PFSK-1 (cell line): ENCODE measurements at regions not wholly inside any gene's neighbourhood (a gene's known extent, or its start where the extent isn't known, plus 50 kb on each side); places are given as distances from the start of the nearest gene placed in this dataset.

Experiments
- FOXP2 ChIP-seq: optimal IDR thresholded peaks from 2 replicates; pipeline ENCODE3; 2011; ENCODE audit warnings: borderline replicate concordance, control low read depth, inconsistent platforms; ENCODE audit not compliant: insufficient read depth; ENCODE audit errors: extremely low read length, extremely low read depth
- POLR2AphosphoS5 ChIP-seq: IDR thresholded peaks from 2 replicates; pipeline ENCODE4 v1.6.1; 2012; ENCODE audit warnings: low read depth, mild to moderate bottlenecking, control low read depth, low read length, moderate library complexity
- SIN3A ChIP-seq: IDR thresholded peaks from 2 replicates; pipeline ENCODE4 v1.6.1; 2012; ENCODE audit warnings: mild to moderate bottlenecking, low read length, moderate library complexity, borderline replicate concordance; ENCODE audit not compliant: insufficient read depth
- TAF1 ChIP-seq: IDR thresholded peaks from 2 replicates; pipeline ENCODE4 v1.6.1; 2012; ENCODE audit warnings: low read length, control low read depth, borderline replicate concordance; ENCODE audit not compliant: insufficient read depth
- TF ChIP-seq, protein P1 (sequence below), 2 experiments: IDR thresholded peaks; 2 replicates each; pipeline versions ENCODE4 v1.6.1 to v1.8.0; 2011 to 2012; ENCODE audit warnings: low read depth in 2 of 2, low read length in 2 of 2, control low read depth in 1 of 2, inconsistent platforms in 1 of 2, mild to moderate bottlenecking in 1 of 2, moderate library complexity in 1 of 2; ENCODE audit not compliant: insufficient read depth in 1 of 2

DNA sequence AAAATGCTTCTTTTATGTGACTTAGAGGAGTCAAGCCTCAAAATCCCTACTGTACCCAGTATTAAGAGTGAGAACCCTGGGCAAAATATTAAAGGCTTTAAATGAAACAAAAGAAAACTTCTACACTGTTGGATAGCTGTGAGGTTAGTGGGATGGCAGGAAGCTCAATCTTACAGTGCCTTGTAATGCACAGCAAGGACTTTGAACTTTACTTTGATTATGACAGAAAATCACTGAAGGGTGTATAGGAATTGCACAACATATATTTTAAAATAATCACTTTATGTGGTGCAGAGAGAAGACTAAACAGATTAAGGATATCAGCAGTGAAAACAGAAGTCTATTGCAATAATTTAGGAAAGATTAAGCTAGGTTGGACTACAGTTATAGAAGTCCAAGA is 1333.4 kb downstream of the ADGRL3 start:
- TF ChIP-seq TAF1 (no peak), FOXP2 (no peak), POLR2AphosphoS5 (no peak), SIN3A (no peak)
- TF ChIP-seq, protein P1, sequence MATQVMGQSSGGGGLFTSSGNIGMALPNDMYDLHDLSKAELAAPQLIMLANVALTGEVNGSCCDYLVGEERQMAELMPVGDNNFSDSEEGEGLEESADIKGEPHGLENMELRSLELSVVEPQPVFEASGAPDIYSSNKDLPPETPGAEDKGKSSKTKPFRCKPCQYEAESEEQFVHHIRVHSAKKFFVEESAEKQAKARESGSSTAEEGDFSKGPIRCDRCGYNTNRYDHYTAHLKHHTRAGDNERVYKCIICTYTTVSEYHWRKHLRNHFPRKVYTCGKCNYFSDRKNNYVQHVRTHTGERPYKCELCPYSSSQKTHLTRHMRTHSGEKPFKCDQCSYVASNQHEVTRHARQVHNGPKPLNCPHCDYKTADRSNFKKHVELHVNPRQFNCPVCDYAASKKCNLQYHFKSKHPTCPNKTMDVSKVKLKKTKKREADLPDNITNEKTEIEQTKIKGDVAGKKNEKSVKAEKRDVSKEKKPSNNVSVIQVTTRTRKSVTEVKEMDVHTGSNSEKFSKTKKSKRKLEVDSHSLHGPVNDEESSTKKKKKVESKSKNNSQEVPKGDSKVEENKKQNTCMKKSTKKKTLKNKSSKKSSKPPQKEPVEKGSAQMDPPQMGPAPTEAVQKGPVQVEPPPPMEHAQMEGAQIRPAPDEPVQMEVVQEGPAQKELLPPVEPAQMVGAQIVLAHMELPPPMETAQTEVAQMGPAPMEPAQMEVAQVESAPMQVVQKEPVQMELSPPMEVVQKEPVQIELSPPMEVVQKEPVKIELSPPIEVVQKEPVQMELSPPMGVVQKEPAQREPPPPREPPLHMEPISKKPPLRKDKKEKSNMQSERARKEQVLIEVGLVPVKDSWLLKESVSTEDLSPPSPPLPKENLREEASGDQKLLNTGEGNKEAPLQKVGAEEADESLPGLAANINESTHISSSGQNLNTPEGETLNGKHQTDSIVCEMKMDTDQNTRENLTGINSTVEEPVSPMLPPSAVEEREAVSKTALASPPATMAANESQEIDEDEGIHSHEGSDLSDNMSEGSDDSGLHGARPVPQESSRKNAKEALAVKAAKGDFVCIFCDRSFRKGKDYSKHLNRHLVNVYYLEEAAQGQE (IDR thresholded peaks at IDR 0.05; ENCODE audit: insufficient read depth in 1 of 2, low read depth in 2 of 2, low read length in 2 of 2), result no peak

DNA sequence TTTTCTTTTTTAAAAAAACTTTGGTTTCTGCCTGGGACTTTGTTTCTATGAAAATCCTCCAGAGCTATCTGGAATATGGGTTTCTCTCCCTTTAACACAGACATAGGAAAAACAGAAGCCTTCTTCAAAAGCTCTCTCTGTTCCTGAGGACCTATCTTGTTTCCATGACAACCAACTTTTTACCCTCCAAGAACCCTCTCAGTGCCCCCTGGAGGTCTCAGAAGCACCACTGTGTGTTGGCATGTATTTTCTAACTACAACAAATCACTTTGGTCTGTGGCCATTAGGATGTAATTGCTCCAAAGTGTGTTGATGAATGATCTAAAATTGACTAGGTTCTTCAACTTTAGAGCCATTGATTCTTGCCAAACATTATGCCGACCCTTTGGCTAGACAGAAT is 1331.6 kb downstream of the ADGRL3 start:
- TF ChIP-seq POLR2AphosphoS5 (no peak), SIN3A (no peak), FOXP2 (no peak), TAF1 (no peak)
- TF ChIP-seq, protein P1 (IDR thresholded peaks at IDR 0.05; ENCODE audit: insufficient read depth in 1 of 2, low read depth in 2 of 2, low read length in 2 of 2), result no peak

DNA sequence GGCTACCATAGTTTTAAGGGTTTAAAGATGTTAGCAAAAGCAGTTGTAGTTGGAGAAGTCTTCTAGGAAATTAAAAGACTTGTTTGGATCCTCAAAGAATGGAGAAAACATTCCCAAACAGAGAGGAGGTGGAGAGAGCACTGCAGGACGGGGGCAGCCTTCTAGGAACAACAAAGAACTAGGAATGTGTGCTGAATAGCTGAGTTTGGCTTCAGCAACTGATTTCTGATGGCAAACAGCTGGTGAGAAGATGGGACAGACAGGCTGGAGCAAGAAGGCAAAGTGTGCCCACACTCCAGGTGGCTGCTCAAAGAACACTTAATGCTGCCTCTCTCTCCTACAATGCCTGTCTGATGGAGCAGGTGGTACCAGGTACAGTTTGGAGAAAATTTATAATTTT is 1331.1 kb downstream of the ADGRL3 start:
- no peak for TF ChIP-seq POLR2AphosphoS5
- TF ChIP-seq TAF1, result no peak
- TF ChIP-seq, protein P1 (IDR thresholded peaks at IDR 0.05; ENCODE audit: insufficient read depth in 1 of 2, low read depth in 2 of 2, low read length in 2 of 2), result no peak
- no peak for TF ChIP-seq SIN3A
- no peak for TF ChIP-seq FOXP2

DNA sequence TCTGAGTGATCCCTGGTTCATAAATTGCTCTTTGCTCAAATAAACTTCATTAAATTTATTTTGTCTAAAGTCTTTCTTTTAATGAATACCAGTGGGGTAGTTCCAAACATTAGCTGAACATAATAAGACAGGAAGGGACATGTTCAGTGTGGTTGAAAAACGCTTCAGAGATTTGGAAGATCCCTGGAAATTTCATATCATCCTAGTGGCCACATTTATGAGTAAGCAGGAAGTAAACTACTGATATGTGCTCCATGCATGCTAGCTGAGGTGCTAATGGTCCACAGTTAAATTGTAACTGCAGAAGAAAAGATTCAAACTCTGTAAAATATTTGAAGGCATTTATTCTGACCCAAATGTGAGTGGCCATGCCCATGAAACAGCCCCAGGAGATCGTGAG is 1328.7 kb downstream of the ADGRL3 start:
- TF ChIP-seq FOXP2 (no peak), TAF1 (no peak), POLR2AphosphoS5 (no peak), SIN3A (no peak)
- TF ChIP-seq, protein P1 (IDR thresholded peaks at IDR 0.05; ENCODE audit: insufficient read depth in 1 of 2, low read depth in 2 of 2, low read length in 2 of 2), result no peak

DNA sequence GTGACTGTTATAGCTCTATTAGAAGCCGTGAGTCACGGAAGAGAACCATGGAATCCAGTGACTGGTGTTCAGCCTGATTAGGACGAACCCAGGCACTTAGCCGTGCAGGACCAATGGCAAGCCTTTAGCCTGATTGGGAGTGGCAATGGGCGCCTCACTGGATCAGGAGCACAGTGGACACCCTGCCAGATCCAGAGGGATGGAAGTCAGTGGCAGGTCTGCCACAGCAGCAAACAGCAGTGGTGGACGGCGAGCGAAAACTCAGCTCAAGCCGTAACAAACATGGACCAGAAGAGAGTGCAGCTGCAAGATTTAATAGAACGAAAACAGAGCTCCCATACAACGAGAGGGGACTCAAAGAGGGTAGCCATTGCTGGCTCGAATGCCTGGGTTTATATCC is 1326.5 kb downstream of the ADGRL3 start:
- TF ChIP-seq, protein P1 (IDR thresholded peaks at IDR 0.05; ENCODE audit: insufficient read depth in 1 of 2, low read depth in 2 of 2, low read length in 2 of 2), result no peak
- no peak for TF ChIP-seq POLR2AphosphoS5
- no peak for TF ChIP-seq FOXP2
- no peak for TF ChIP-seq TAF1
- no peak for TF ChIP-seq SIN3A
